GM23338 (cell line): ENCODE measurements at regions not wholly inside any gene's neighbourhood (a gene's known extent, or its start where the extent isn't known, plus 50 kb on each side); places are given as distances from the start of the nearest gene placed in this dataset.

Experiments used
- ATAC-seq: fragments of 200-7000 bp; cut with Tn5 transposase; 3 replicates; pipeline ENCODE4 v1.9.1; 2020
- DNase-seq: peaks from one replicate; pipeline ENCODE4 v3.0.0-alpha.2; 2015; ENCODE audit warnings: low spot score
- H2AFZ ChIP-seq: fragments of 200-600 bp; sonication (generic); 2 replicates; pipeline ENCODE4 v1.8.0; 2016; ENCODE audit warnings: antibody characterized with exemption, mild to moderate bottlenecking, moderate library complexity
- H3F3A ChIP-seq: fragments of 200-600 bp; sonication (generic); replicated peaks from 2 replicates; pipeline ENCODE4 v1.8.0; 2017; ENCODE audit warnings: antibody characterized with exemption, mixed run types, low read depth
- H3K27ac ChIP-seq: fragments of 200-600 bp; sonication (generic); 2 replicates; pipeline ENCODE4 v1.6.1; 2016; ENCODE audit warnings: low read depth
- H3K27me3 ChIP-seq: fragments of 200-600 bp; sonication (generic); 2 replicates; pipeline ENCODE4 v1.8.0; 2016; ENCODE audit warnings: mild to moderate bottlenecking, mixed run types, moderate library complexity; ENCODE audit not compliant: insufficient read depth
- H3K36me3 ChIP-seq: fragments of 200-600 bp; sonication (generic); 2 replicates; pipeline ENCODE4 v1.8.0; 2016; ENCODE audit warnings: mild to moderate bottlenecking; ENCODE audit not compliant: insufficient read depth
- H3K4me1 ChIP-seq: fragments of 200-600 bp; sonication (generic); 2 replicates; pipeline ENCODE4 v1.8.0; 2016; ENCODE audit warnings: mild to moderate bottlenecking, moderate library complexity; ENCODE audit not compliant: insufficient read depth
- H3K4me2 ChIP-seq: fragments of 200-600 bp; sonication (generic); 2 replicates; pipeline ENCODE4 v1.7.1; 2017; ENCODE audit warnings: mixed run types
- H3K4me3 ChIP-seq: fragments of 200-600 bp; sonication (generic); 2 replicates; pipeline ENCODE4 v1.6.1; 2016; ENCODE audit warnings: mixed run types
- H3K79me2 ChIP-seq: fragments of 200-600 bp; sonication (generic); replicated peaks from 2 replicates; pipeline ENCODE4 v1.8.0; 2017; ENCODE audit warnings: mild to moderate bottlenecking; ENCODE audit not compliant: insufficient read depth
- H3K9me2 ChIP-seq: fragments of 200-600 bp; sonication (generic); 2 replicates; pipeline ENCODE4 v1.8.0; 2017; ENCODE audit not compliant: insufficient read depth
- H4K20me1 ChIP-seq: fragments of 200-600 bp; sonication (generic); replicated peaks from 2 replicates; pipeline ENCODE4 v1.8.0; 2017; ENCODE audit warnings: mild to moderate bottlenecking; ENCODE audit not compliant: insufficient read depth
- H3K27ac Mint-ChIP-seq: 2 replicates; pipeline ENCODE4 v1.8.0; 2020; ENCODE audit warnings: inconsistent platforms, mild to moderate bottlenecking, moderate library complexity, mixed read lengths
- H3K27me3 Mint-ChIP-seq: 3 replicates; pipeline ENCODE4 v1.8.0; 2022; ENCODE audit warnings: low read depth, mild to moderate bottlenecking, moderate library complexity, mixed read lengths, inconsistent platforms; ENCODE audit not compliant: insufficient read depth, poor library complexity
- H3K36me3 Mint-ChIP-seq: 3 replicates; pipeline ENCODE4 v1.8.0; 2021; ENCODE audit warnings: low read depth, mild to moderate bottlenecking, inconsistent platforms, moderate library complexity, mixed read lengths
- H3K4me1 Mint-ChIP-seq: 3 replicates; pipeline ENCODE4 v1.8.0; 2020; ENCODE audit warnings: mild to moderate bottlenecking, inconsistent platforms, mixed read lengths
- H3K4me3 Mint-ChIP-seq: 3 replicates; pipeline ENCODE4 v1.8.0; 2021; ENCODE audit warnings: moderate library complexity, mild to moderate bottlenecking, inconsistent platforms, mixed read lengths
- H3K9me3 Mint-ChIP-seq: 3 replicates; pipeline ENCODE4 v1.8.0; 2020; ENCODE audit warnings: moderate library complexity, mild to moderate bottlenecking, inconsistent platforms, mixed read lengths
- CREB1 ChIP-seq: fragments of 250-450 bp; sonication (Bioruptor Pico); IDR thresholded peaks from 2 replicates; pipeline ENCODE4 v1.5.0; 2020; ENCODE audit warnings: low read depth, mild to moderate bottlenecking, moderate library complexity
- EZH2phosphoT487 ChIP-seq: fragments of 200-600 bp; sonication (generic); IDR thresholded peaks from one replicate; pipeline ENCODE4 v1.8.1; 2018; ENCODE audit warnings: antibody characterized with exemption; ENCODE audit not compliant: unreplicated experiment
- POLR2AphosphoS5 ChIP-seq: IDR thresholded peaks from 2 replicates; pipeline ENCODE4 v1.6.1; 2016; ENCODE audit warnings: antibody characterized with exemption, low read depth
- ZNF462 ChIP-seq: fragments of 250-450 bp; sonication (Bioruptor Pico); IDR thresholded peaks from 2 replicates; pipeline ENCODE4 v1.5.0; 2020; ENCODE audit warnings: mild to moderate bottlenecking, moderate library complexity
- TF ChIP-seq, protein P1 (sequence below), 2 experiments: fragments of 200-600 bp in 1 of 2; sonication (generic) in 1 of 2; conservative IDR thresholded peaks; 2 replicates each; pipeline versions ENCODE4 v1.5.1 to v1.6.1; 2016 to 2017; ENCODE audit warnings: antibody characterized with exemption in 2 of 2, low read depth in 2 of 2, mild to moderate bottlenecking in 2 of 2, moderate library complexity in 1 of 2
- TF ChIP-seq, protein P2 (sequence below): IDR thresholded peaks from one replicate; pipeline ENCODE4 v1.6.1; 2018; ENCODE audit warnings: antibody characterized with exemption; ENCODE audit not compliant: unreplicated experiment

DNA sequence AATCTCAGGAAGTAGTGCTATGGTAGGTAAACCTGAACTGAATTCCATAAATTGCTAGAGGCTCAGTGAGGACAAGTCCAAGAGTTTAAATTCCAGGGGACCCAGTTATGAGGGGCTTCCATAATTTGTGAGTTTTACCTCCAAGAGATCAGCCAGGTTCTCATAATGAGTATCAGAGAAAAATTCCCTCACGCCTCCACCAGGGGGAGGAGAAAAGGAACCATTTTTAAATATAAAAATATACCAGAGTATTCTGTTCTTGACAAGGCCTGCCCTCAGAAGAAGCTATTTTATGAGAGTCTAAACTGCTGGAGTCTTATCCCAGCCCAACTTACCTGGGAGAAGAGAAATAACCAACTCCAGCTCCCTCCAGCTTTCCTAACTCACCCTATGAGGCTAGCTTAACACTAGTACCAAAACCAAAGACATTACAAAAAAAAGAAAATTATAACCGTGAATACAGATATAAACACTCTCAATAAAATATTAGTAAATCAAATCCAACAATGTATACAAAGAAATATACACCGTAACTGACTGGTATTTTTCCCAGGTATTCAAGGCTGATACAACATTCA, 158.7 kb downstream of the TFAP2A start:
- Histone ChIP-seq H3K9me2 (no peaks in the 10 kb centered on the region), H3K4me2 (no peak overlapping the region), H3K4me1 (no peaks in the 10 kb centered on the region), H4K20me1 (no peaks in the 10 kb centered on the region), H3K4me3 (no peak overlapping the region), H2AFZ (no peak overlapping the region), H3K27me3 (no peaks in the 10 kb centered on the region), H3F3A (no peaks in the 10 kb centered on the region), H3K79me2 (no peaks in the 10 kb centered on the region), H3K36me3 (no peaks in the 10 kb centered on the region), H3K27ac (no peak overlapping the region)
- Mint-ChIP-seq H3K4me1 (no peaks in the 10 kb centered on the region), H3K27me3 (no peaks in the 10 kb centered on the region), H3K36me3 (no peaks in the 10 kb centered on the region), H3K27ac (no peak overlapping the region), H3K4me3 (no peak overlapping the region), H3K9me3 (no peaks in the 10 kb centered on the region; the same call in 2 of the 3 replicates)
- peak; percentile 67 for DNase-seq
- TF ChIP-seq, protein P1, sequence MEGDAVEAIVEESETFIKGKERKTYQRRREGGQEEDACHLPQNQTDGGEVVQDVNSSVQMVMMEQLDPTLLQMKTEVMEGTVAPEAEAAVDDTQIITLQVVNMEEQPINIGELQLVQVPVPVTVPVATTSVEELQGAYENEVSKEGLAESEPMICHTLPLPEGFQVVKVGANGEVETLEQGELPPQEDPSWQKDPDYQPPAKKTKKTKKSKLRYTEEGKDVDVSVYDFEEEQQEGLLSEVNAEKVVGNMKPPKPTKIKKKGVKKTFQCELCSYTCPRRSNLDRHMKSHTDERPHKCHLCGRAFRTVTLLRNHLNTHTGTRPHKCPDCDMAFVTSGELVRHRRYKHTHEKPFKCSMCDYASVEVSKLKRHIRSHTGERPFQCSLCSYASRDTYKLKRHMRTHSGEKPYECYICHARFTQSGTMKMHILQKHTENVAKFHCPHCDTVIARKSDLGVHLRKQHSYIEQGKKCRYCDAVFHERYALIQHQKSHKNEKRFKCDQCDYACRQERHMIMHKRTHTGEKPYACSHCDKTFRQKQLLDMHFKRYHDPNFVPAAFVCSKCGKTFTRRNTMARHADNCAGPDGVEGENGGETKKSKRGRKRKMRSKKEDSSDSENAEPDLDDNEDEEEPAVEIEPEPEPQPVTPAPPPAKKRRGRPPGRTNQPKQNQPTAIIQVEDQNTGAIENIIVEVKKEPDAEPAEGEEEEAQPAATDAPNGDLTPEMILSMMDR (conservative IDR thresholded peaks at IDR 0.05; ENCODE audit: low read depth in 2 of 2) = peak; percentile 47 to 68; a peak in 3 of 4 replicates
- no peak for TF ChIP-seq CREB1 (CRISPR knock-in tag)
- TF ChIP-seq POLR2AphosphoS5 = no peak
- no peak for ATAC-seq

- ATAC-seq (no peak), DNase-seq (no peak)
- H3K27ac Mint-ChIP-seq = no peak overlapping the region
- no peaks in the 10 kb centered on the region for H3K36me3 ChIP-seq
- H3K27me3 Mint-ChIP-seq = peaks cover 2% of the 10 kb centered on the region
- H3K4me3 ChIP-seq = no peak overlapping the region
- no peaks in the 10 kb centered on the region for H3K27me3 ChIP-seq
- no peaks in the 10 kb centered on the region; the same call in 2 of the 3 replicates for H3K36me3 Mint-ChIP-seq
- H3K27ac ChIP-seq = no peak overlapping the region
- H3K4me1 ChIP-seq = no peaks in the 10 kb centered on the region; the same call in 1 of the 2 replicates
- H3K4me1 Mint-ChIP-seq = peaks cover 15% of the 10 kb centered on the region
- no peak overlapping the region for H2AFZ ChIP-seq
- no peaks in the 10 kb centered on the region for H3K79me2 ChIP-seq
- H3K9me3 Mint-ChIP-seq = no peaks in the 10 kb centered on the region
- no peak overlapping the region for H3K4me3 Mint-ChIP-seq
- H3F3A ChIP-seq = no peaks in the 10 kb centered on the region
- H3K9me2 ChIP-seq = no peaks in the 10 kb centered on the region
- no peak overlapping the region for H3K4me2 ChIP-seq
- no peaks in the 10 kb centered on the region for H4K20me1 ChIP-seq
- TF ChIP-seq, protein P2, sequence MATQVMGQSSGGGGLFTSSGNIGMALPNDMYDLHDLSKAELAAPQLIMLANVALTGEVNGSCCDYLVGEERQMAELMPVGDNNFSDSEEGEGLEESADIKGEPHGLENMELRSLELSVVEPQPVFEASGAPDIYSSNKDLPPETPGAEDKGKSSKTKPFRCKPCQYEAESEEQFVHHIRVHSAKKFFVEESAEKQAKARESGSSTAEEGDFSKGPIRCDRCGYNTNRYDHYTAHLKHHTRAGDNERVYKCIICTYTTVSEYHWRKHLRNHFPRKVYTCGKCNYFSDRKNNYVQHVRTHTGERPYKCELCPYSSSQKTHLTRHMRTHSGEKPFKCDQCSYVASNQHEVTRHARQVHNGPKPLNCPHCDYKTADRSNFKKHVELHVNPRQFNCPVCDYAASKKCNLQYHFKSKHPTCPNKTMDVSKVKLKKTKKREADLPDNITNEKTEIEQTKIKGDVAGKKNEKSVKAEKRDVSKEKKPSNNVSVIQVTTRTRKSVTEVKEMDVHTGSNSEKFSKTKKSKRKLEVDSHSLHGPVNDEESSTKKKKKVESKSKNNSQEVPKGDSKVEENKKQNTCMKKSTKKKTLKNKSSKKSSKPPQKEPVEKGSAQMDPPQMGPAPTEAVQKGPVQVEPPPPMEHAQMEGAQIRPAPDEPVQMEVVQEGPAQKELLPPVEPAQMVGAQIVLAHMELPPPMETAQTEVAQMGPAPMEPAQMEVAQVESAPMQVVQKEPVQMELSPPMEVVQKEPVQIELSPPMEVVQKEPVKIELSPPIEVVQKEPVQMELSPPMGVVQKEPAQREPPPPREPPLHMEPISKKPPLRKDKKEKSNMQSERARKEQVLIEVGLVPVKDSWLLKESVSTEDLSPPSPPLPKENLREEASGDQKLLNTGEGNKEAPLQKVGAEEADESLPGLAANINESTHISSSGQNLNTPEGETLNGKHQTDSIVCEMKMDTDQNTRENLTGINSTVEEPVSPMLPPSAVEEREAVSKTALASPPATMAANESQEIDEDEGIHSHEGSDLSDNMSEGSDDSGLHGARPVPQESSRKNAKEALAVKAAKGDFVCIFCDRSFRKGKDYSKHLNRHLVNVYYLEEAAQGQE = no peak
- TF ChIP-seq EZH2phosphoT487 = no peak
- TF ChIP-seq ZNF462 (CRISPR knock-in tag) = no peak
- TF ChIP-seq, protein P1 (conservative IDR thresholded peaks at IDR 0.05; ENCODE audit: low read depth in 2 of 2) = no peak
- no peak for TF ChIP-seq POLR2AphosphoS5
Observed at GRCh38 chr6:10250655-10251220, 164.1 kb downstream of the TFAP2A start.
